ENCODE measurements at regions not wholly inside any gene's neighbourhood (a gene's known extent, or its start where the extent isn't known, plus 50 kb on each side); places are given as distances from the start of the nearest gene placed in this dataset.

DNA sequence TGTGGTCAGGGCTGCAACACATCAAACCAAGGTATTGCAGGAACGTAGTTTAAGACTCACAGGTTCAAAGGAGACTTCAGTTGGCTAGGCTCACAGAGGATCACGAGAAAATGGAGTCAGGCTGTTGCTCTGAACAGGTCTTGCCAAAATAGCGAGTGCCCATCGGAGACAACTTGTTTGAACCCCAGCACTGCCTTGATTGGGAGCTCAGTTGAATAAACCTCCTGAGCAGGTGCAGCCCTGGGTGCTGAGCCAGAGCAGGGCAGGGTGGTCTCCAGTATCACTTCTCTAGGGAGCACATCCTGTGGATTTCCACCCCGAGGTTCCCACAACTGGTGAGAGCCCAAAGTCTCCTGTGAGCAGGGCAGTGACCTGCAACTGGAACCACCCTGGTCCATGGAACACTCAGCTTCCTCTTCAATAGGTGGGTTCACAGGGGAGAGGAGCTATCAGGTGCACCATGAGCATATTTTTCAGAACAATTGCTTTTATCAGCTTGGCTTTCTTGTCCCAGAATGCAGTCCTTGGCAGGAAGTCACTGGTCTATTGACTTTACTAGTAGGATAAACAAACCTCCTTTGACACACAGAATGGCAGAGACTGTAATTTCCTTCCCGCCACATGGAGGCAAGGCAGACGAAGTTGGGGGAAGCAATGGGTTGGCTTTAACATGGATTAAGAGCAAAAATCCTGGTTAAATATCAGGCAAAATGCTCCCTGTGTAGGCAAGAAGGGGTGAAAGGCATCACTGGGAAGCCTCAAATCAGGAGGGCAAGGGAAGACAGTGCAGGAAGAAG is 267.7 kb upstream of the FOXQ1 start:
- TF ChIP-seq POLR2A (IDR thresholded peaks at IDR 0.05; ENCODE audit: low read length) (no peak), GATA1 (IDR thresholded peaks at IDR 0.05; ENCODE audit: low read depth, low read length) (no peak)
